ENCODE measurements at regions not wholly inside any gene's neighbourhood (a gene's known extent, or its start where the extent isn't known, plus 50 kb on each side); places are given as distances from the start of the nearest gene placed in this dataset.
A peak's percentile ranks its signal among the peaks of the same experiment; 100 is the strongest.
"Not testable (repeated sequence)": the region's sequence is repeated elsewhere in the genome, so short reads cannot be mapped to it uniquely, and the experiment has no call there.

DNA sequence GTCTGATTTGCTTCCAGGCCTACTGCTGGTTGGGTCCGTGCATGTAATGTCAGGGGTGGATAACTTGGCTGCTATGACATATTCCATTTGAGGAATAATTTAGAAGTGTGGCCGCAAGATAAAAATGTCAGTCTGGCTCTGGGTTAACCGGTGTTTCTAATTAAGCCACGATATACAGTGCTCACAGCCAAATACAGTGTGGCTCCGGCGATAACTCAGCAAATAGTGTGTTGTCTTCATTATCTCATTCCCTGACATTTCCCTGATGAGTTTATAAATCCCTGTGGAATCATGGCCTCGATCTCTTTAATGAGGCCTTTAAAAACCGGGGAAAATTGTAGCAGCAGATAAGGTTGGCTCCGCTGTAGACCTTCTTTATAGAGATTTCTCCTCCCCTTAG, 1125.0 kb downstream of the TYW1 start:
- DNase-seq: no peak

DNA sequence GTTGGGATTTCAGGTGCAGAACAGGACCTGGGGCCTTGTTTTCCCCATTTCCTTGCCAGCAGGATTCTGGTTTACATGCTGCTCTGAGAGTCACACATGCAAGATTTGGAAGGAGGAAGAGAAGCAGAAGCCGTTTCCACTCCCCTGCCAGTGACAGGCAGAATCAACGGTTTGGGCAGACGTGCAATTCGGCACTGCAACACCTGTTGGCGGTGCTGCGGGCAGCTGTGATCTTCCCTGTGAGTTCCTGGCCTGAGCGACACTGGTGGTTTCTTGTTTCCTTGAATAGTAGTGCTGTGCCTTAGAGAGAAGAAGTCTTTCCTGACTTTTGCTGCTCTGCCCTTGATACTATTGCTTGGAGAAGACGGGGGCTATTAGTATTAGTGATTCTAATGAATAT, 1126.2 kb downstream of the TYW1 start:
- no peak for DNase-seq

DNA sequence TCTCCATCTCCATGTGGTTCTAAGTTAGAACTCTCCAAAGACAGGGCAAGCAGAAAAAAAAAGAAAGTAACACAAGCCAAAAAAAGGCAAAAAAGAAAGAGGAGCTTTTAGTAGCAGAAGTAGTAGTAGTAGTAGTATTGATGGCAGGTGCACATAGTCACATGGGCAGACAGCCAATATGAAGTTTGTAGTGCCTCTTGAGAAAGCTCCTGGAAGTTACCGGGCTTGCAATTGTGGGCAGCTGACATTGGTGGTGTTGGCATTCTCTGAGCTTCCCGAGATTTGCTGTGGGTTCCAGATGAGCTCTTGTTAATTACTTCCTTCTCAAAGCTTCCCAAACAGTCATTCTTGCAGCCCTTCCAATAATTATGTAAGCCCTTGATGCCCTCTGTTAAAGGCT, 1128.5 kb downstream of the TYW1 start:
- DNase-seq: no peak

DNA sequence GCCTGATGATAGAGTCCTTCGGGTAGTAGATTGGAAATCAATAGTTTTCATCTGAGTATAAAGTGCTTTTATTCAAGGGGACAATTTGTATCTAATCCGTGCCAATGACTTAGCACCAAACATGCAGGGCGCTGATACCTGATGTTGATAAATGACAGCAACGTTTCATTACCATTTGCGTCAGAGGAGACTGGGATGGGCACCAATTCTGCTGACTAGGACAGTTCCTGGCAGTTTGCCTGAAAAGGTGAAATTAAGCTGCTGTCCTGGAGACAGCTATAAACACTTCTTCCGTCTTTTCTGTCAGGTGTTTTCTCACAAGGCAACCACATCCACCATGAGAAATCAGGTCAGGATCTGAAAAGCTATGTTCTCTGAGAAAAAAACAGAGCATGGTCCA, 1136.4 kb downstream of the TYW1 start:
- DNase-seq: no peak

DNA sequence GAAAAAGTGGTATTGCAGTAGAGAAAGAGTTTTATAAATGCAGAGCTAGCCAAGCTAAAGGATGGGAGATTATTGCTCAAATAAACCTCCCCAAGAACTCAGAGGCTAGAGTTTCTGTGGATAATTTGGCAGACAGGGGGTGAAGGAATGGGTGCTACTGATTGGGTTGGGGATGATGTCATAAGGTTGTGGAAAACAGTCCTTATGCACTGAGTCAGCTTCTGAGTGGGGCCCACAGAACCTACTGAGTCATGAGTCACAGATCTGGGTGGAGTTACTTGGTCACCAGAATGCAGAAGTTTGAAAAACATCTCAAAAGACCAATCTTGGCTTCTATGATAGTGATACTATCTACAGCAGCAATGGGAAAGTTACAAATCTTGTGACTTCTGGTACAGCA, 1146.7 kb downstream of the TYW1 start:
- no peak for DNase-seq

DNA sequence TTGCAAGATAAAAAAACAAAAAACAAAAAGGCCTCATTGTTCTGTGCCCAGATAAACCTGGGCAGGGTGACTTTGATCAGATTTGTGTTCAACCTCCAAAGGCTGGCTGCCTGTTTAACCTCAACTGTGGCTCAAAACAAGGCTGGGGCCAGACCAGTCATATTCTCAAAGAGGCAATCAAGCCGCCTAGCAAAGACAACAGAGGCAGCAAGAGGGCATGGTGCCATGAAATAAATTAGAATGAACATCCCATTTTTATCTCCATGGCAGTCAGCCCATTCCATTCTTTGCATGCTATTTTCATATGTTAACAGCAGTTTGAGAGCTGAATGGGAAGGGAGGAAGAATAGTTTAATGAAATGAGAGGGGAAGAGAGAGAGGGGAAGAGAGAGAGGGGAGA, 1150.3 kb downstream of the TYW1 start:
- no peak for DNase-seq

DNA sequence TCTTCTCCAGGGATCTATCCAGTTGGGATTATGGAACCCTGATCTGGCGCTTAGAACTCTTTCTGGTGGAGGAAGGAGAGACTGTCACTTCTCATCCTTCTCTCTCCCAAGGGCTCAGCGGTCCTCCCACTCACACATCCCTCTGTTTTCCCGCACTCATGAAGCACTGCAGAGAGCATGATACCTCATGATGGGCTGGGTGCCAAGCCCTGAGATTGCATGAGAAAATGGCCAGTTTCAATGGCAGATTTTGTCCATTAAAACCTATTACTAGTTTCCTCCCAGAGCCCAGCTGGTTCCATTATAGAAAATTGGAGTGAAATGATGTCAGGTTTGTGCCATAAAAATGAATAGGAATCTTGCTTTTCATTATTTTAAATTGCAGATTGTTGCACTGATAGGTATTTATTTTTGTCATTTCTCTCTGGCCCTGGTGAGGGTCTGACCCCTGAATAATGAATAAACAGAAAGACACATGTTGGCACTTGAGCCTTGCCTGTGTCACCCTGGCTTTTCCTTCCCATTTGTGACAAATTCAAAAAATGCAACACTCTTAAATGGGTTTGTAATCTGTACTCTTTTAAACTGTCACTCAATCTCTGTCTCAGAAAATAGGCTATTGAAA, 1151.1 kb downstream of the TYW1 start:
- no peak for DNase-seq

DNA sequence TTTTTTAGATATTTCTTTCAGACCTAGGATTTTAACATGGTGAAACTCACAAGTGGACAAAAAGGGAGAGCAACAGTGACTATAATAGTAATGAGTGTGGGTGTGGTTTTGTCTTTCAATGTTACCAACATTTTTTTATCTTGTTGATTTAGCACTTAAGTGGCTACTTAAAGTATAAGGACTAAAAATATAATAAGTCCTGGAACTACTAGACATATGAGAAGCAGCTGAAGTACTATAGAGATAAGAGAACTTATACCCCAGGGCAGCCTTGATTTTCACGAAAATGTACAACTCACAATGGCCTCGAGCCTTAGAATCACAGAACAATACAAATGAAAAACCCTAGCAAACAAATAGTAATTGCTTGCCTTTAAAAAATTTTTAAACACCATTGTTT, 1151.8 kb downstream of the TYW1 start:
- no peak for DNase-seq

DNA sequence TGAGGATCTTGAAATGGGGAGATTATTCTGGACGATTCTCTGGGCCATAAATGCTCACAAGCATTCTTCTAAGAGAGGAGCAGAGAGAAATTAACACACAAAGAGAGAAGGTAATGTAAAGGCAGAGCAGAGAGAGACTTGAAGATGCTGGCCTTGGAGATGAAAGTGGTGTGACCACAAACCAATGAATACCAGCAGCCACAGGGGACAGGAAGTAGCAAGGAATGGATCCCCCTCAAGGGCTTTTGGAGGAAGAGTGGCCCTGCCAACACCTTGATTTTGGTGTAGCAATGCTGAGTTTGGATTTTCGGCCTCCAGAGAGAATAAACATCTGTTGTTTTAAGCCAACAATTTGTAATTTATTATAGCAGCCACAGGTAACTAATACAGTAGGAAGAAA, 1155.6 kb downstream of the TYW1 start:
- no peak for DNase-seq

DNA sequence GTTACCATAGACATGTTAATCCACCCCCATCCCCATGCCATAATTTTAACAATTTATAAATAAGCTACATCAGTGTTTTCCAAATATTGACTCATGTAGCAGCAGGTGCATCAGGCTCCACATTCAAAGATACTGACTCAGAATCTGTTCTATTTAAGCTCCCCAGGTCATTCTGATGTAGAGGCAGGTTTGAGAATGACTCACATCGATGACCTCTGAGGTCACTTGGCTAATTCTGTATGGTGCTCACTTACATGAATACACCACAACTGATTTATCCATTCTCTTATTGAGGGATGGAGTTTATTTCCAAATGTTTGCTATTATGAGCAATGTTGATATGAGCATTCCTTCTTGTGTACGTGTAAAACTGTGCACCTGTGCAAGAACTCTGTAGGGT, 1159.0 kb downstream of the TYW1 start:
- no peak for DNase-seq

DNA sequence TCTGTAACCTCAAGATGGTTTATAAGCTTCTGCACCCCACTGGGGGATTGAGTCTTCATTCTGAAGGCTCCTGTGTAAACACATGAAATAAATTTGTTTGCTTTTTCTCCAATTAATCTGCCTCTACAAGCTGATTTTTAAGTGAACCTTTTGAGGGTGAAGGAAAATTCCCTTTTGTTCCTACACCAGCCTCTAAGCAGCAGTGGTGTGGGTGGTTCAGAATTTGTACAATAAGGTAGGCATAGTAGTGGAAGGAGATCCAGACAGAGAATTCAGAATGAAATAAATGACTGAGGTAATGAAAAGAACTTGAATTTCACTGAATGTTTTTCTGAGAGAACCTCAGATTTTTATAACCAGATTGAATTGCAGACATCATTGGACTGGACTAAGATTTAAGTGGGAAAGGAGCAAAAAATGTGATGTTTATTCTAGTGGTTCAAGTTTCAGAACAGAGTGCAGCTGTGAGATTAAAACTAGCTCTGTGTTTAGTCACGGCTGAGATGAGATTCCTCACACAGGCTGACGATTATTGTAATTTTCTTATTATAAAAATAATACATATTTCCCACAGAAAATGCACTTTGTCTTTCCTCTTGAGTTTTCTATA, 1162.2 kb downstream of the TYW1 start:
- no peak for DNase-seq

DNA sequence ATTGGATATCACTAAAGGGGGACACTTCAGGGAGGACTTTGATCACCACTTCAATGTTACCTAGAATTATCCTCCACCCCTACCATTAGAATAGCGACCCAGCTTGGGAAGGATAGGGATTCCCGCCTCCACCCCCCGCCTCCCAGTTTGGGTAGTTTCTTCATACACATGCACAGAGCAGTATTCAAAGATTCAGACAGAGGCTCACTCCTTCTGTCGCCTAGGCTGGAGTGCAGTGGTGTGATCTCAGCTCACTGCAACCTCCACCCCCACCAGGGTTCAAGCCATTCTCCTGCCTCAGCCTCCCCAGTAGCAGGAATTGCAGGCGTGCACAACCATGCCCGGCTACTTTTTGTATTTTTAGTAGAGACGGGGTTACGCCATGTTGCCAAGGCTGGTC, 1166.1 kb downstream of the TYW1 start:
- DNase-seq: no peak

DNA sequence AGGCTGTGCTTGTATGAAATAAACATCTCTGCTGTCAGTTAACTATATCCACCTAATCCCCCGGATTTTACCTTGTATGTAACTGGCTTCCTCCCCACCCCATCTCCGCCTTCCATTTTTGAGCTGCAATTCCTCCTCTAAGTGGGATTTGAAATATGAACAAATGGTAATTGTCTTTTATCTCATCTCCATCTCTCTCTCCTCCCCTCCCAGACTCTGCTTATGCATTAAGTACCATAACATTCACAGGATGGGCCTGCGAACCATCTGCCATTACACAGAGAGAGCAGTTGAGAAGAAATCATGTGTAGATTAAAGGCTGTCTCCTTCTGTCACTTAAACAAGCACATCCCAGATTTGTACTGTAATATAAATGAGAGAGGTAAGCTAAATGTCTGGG, 1169.9 kb downstream of the TYW1 start:
- DNase-seq: no peak

DNA sequence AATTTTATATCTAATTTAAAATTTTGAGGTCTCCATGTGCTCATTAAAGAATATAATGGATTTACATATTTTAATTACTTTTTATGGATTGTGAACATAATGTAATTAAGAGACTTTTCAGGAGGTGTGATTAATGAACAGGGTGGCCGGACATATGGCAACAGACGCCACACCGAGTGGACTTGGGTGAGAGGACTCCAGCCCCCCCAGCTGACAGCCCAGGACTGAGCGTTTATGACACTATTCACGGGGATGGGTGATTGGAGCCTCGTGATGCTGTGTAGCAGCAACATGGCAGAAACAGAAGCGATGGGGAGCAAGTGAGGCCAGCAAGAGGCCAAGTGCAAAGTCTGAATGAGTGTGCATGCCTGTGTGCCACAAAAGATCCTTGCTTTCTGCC, 1176.9 kb downstream of the TYW1 start:
- no peak for DNase-seq

DNA sequence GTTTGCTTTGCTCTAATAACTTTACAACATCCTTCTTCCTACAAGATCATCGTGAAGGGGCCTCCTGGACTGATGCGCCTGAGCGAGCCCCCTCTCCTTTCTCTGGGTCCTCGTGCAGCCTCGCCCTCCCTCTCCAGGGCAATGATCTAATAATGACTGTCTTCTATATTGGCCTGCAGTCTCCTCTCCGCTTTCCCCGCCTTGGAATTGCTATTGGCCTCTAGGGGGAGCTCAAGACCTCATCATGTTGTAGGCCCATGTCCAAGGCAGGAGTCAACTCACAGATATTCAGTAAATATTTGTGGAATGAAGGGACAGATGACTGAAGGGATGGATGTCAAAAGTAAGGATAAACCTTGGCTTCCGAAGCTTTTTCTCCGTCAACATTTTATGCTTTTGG, 1180.3 kb downstream of the TYW1 start:
- peak in 1 of 2 experiments; percentile 17 for DNase-seq

DNA sequence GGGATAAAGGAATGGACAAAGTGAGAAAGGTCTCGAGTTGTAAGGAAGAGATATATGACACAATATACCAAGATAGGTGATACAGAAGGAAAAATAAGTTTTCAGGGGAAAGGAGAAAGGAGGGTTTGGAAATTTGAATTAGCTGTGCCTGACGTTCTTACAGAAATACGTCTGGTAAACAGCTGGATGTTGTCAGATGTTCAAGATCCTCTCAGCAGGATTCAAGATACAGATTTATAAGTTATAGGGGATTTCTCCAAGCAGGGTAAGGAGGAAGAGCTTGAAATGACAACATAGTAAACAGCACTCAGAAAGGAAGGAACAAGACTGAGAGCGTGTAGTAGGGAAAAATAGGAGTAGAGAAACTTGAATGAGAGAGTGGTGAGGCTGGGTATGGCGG, 1184.1 kb downstream of the TYW1 start:
- no peak for DNase-seq

DNA sequence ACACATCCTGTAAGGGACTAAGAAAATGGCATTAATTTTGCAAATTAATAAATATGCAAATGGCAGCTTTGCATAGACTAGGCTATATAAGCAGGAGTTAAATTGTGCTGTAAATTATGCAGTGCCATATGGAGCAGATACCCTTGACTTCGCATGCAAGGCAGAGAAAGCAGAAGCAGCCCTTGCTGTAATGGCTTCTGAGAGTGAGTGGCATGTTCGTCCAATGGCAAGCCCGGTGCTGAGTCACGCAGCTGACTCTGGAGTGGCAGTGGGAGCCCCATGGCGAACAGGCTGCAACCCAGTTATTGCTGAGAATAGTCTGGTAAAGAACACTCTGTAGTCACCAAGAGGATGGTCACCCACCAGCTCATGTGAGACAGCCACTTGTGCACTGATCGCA, 1186.5 kb downstream of the TYW1 start:
- no peak for DNase-seq

DNA sequence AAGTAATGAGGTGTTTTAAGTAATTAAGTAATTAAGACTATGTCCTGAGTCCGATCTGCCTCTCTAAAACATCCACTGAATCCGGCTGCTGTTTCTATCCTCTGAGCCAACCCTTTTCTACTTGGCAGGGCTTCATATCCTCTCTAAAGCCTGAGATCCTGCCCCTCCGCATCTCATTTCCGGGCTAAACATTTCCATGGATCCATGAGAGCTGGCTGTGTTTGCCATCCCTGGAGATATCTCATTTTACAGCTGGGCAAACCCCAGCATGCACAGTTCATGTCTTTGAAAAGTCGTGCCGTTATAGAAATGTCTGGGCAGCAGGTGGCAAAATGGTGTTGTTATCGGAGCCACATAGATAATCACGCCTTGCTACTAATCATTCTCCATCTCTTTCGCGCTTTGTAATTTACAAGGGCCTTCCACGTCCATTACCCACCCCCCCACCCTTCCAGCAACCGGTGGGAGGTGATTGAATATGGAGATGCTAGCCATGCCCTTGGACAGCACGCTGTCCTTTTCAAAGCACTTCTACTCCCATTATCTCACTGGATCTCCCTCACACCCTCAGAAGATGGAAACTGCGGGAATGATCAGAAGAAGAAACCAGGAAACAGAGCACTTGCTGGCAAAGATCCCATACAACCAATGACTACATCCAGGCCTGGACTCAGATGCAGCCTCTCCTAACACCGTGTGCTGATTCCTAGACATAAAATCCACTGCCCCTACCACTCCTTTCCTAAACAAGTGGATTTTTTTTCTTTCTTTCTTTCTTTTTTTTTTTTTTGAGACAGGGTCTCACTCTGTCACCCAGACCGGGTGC, 1189.2 kb downstream of the TYW1 start:
- no peak for DNase-seq

DNA sequence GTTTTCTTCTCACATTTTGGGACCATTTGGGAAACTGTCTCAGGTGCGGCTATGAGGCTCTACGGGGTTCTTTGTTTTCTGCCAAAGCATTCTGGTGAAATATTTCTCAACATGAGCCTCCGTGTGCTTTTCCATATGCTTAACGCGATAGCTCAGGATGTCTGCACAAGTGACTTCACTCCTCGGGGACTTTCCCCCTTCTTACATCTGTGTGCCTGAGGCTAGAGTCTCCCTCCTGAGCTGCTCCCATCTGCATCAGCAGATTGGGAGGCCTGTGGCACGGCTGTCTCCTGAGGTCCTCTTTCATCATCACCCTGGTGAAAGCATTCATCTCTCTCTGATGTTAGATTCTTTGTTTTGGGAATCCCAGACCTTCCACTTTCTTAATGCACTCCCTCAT, 1190.9 kb downstream of the TYW1 start:
- no peak for DNase-seq

DNA sequence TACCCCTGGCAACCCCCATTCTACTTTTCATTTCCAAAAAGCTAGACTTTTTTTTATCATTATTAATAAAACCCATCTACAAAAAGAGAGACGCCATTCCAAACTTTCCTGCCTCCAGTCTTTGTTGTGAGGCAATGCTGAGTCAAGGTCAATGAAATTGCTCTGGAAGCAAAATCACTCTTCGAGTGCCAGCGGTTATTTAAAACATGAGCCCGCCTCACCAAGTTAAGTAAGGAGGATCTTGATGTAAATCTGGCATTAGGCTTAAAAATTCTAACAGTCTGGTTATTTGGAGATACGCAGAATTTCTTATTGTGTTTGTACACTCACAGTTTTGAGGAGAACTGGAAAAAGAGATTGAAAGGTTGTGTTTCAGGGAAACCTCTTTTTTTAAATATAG, 1196.3 kb downstream of the TYW1 start:
- DNase-seq: no peak

DNA sequence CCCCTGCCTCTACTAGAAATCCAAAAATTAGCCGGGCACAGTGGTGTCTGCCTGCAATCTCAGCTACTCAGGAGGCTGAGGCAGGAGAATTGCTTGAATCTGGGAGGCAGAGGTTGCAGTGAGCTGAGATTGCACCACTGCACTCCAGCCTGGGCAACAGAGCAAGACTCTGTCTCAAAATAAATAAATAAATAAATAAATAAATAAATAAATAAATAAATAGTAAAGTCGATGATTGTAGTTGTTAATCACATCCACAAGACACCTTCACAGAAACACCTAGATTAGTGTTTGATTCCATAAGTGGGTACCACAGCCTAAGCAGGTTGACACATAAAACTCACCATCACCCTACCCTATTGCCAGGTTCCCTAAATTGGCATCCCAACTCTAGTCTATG, 1199.0 kb downstream of the TYW1 start:
- DNase-seq: not testable (repeated sequence)

DNA sequence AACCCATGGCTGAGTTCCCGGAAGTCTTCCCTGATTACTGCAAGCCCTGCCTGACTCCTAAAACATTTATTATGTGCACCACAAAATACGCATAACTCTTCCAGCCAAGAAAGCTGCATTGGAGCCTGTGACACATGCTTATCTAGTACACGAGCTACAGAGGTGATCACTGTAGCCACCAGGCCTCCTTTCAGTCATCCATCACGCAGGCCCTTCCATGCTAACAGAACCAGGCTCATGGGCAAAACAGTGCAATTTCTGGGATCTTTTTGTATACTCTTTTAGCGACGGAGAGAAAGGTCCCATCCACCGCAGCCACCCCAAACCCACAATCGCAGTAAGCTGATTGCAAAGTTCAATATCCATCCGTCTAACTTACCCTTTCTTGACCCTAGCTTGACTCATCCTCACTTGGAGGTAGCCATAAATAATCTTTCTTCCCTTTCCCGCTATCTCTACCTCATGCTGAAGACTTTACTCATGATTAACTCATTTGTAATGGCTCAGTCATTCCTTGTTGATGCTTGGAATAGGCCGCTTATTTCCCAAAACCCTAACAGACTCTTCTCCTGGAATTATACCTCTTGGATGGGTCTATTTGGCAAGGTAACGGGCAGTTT, 1203.5 kb downstream of the TYW1 start:
- DNase-seq: no peak

DNA sequence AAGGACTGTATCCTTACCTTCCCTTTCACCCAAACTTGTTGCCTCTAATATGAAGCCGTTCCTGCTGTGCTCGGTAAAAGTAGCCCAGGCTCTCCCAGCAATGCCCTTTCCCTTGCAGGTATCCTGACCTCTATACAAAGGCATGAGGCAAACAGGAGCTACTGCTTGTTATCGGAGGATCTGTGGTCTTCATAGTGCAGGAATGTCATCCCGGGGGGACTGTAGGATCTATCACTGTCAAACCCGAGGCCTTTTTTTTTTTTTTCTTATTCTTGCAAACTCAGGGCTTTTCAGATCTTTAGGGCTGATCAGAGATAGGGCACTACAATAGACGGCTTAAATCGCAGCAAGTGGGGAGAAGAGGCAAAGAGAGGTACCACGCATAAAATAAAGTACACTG, 1206.6 kb downstream of the TYW1 start:
- no peak for DNase-seq

DNA sequence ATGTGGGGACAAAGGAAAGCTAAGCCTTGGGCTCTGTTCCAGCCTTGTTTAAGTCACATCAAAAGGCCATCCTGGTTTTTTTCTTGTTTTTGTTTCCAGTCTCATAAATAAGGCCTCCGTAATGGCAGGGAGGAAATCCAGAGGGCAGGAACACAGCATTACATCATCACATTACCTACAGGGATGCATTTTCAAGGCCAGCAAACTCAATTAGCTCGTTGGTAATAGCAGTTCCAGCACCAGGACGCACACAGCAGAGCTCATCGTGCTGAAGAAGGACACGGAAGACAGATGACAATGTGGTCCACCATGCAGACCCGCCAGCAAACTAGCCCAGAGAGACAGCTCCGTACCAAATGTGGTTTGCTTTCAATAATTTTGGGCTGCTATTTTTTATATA, 1209.2 kb downstream of the TYW1 start:
- no peak for DNase-seq

Data from Kasumi-1 (cell line).